HL-60 (cell line): ENCODE measurements at regions not wholly inside any gene's neighbourhood (a gene's known extent, or its start where the extent isn't known, plus 50 kb on each side); places are given as distances from the start of the nearest gene placed in this dataset.

Experiments used
- DNase-seq, 2 experiments: peaks; one replicate each; pipeline ENCODE4 v3.0.0-alpha.2; 2010 to 2020; ENCODE audit warnings: low read depth in 1 of 2, low spot score in 1 of 2
- H3K27ac ChIP-seq: fragments of 250-450 bp; sonication (Bioruptor Pico); replicated peaks from 2 replicates; pipeline ENCODE4 v1.5.1; 2020; ENCODE audit warnings: mild to moderate bottlenecking, moderate library complexity
- H3K27me3 ChIP-seq: fragments of 250-450 bp; sonication (Bioruptor Pico); 2 replicates; pipeline ENCODE4 v1.5.1; 2021; ENCODE audit warnings: mild to moderate bottlenecking, moderate library complexity; ENCODE audit not compliant: insufficient read depth, poor library complexity, severe bottlenecking
- H3K4me3 ChIP-seq: replicated peaks from 2 replicates; pipeline ENCODE4 v1.5.1; 2011; ENCODE audit warnings: mild to moderate bottlenecking, control low read depth, low read length; ENCODE audit not compliant: insufficient read depth
- CTCF ChIP-seq: IDR thresholded peaks from one replicate; pipeline ENCODE4 v1.5.1; 2011; ENCODE audit warnings: low read length, control low read depth, inconsistent platforms; ENCODE audit not compliant: insufficient read depth
- GABPA ChIP-seq: IDR thresholded peaks from 2 replicates; pipeline ENCODE4 v1.6.1; 2012; ENCODE audit warnings: low read depth
- POLR2AphosphoS5 ChIP-seq: IDR thresholded peaks from 2 replicates; pipeline ENCODE4 v1.6.1; 2012; ENCODE audit warnings: low read depth
- REST ChIP-seq: IDR thresholded peaks from 2 replicates; pipeline ENCODE4 v1.6.1; 2012; ENCODE audit warnings: low read depth; ENCODE audit not compliant: insufficient replicate concordance
- SPI1 ChIP-seq: IDR thresholded peaks from 2 replicates; pipeline ENCODE4 v1.6.1; 2012; ENCODE audit warnings: low read depth, mild to moderate bottlenecking, borderline replicate concordance

DNA sequence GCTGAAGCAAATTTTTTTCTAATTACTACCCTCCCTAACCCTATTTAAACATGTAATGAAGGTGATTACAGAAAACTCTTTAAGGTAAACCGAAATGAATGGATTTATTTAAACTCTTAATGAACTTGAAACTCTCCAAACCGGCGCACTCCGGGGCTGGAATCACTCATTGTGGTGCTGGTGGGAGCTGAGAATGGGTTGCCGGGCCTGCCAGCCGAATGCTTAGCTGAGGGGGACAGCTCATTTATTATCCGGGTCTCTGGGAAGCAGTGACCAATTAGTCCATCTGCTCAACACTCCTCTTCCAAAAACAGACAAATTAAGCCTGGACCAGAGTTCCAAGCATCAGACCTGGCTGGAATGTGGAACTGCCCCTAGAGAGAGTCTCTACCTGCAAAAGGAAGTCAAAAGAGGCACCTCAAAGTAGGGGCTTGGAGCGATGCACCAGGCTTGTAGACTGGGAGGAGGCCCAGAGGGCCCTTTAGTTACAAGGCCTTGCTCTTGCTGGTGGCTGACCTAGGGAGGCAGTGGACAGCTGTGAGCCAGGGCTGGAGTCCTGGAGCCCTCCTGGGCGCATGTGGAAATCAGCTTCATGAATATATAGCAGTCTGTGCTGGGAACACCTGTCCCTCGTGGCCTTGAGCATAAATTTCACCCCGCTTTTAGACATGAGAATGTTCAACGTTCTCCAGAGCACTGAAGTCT is 320.7 kb downstream of the AJAP1 start:
- Histone ChIP-seq H3K27ac (no peak overlapping the region), H3K27me3 (no peaks in the 10 kb centered on the region)

DNA sequence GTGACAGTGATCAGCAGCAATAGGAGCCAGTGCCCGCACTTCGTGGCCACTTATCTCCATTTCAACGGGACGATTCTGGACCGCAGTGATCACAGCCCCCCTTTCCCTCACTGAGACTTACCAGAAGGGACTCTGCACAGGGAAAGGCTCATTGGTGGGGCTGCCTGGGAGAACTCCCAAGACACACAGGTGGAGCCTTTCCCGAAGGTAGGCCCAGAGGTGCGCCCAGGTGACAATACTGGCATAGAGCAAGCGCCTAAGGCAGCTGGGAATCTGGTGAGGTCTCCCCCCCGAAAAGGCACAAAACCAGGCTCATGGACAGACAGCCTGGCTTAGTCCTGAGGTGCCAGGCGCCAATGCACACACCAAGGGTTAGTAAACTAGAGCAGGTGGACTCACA is 318.9 kb downstream of the AJAP1 start:
- Histone ChIP-seq H3K27me3 (no peaks in the 10 kb centered on the region), H3K4me3 (no peak overlapping the region), H3K27ac (no peak overlapping the region)
- TF ChIP-seq POLR2AphosphoS5 = no peak
- no peak for TF ChIP-seq SPI1
- no peak for TF ChIP-seq CTCF
- no peak for TF ChIP-seq REST
- TF ChIP-seq GABPA = no peak
- no peak for DNase-seq

More for the DNA sequence above, 320.7 kb downstream of the AJAP1 start:
- no peak for DNase-seq
- TF ChIP-seq GABPA (no peak), SPI1 (no peak), CTCF (no peak), REST (no peak), POLR2AphosphoS5 (no peak)
- H3K4me3 ChIP-seq = no peak overlapping the region

GRCh38 chr1:4972761-4973320 is 318.4 kb downstream of the AJAP1 start:
- Histone ChIP-seq H3K27me3 (no peaks in the 10 kb centered on the region), H3K4me3 (no peak overlapping the region), H3K27ac (no peak overlapping the region)
- TF ChIP-seq GABPA (no peak), SPI1 (no peak), CTCF (no peak), POLR2AphosphoS5 (no peak), REST (no peak)
- no peak for DNase-seq
